ENCODE measurements at regions not wholly inside any gene's neighbourhood (a gene's known extent, or its start where the extent isn't known, plus 50 kb on each side); places are given as distances from the start of the nearest gene placed in this dataset.

- no peak for TF ChIP-seq EZH2phosphoT487 (IDR thresholded peaks at IDR 0.05; ENCODE audit: borderline replicate concordance)
- no peak for TF ChIP-seq CEBPB (IDR thresholded peaks at IDR 0.05; ENCODE audit: low read depth)
- TF ChIP-seq POLR2AphosphoS5 (IDR thresholded peaks at IDR 0.05; ENCODE audit: low read depth, low read length) = no peak
- TF ChIP-seq, protein P1, sequence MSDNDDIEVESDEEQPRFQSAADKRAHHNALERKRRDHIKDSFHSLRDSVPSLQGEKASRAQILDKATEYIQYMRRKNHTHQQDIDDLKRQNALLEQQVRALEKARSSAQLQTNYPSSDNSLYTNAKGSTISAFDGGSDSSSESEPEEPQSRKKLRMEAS (IDR thresholded peaks at IDR 0.05) = no peak
- TF ChIP-seq ZNF274 (IDR thresholded peaks at IDR 0.05; ENCODE audit: low read depth, low read length) = no peak
Observed at GRCh38 chr4:4746444-4746843, 113.0 kb upstream of the MSX1 start.
